ENCODE measurements at regions not wholly inside any gene's neighbourhood (a gene's known extent, or its start where the extent isn't known, plus 50 kb on each side); places are given as distances from the start of the nearest gene placed in this dataset.

GRCh38 chr3:152672320-152672649 is 162.6 kb upstream of the P2RY1 start:
- no peak overlapping the region for H3K4me3 ChIP-seq (ENCODE audit: low read depth, low read length)
- TF ChIP-seq CTCF (IDR thresholded peaks at IDR 0.05; ENCODE audit: low read depth, low read length, missing control alignments), result no peak
- in situ Hi-C loops (cut with HindIII; ENCODE audit: low sequenced_read_pairs), result no loop called here
- no peak for DNase-seq (ENCODE audit: low read depth)

- no peak for DNase-seq (ENCODE audit: low read depth)
- H3K4me3 ChIP-seq (ENCODE audit: low read depth, low read length), result no peak overlapping the region
- no peak for TF ChIP-seq CTCF (IDR thresholded peaks at IDR 0.05; ENCODE audit: low read depth, low read length, missing control alignments)
- in situ Hi-C loops (cut with HindIII; ENCODE audit: low sequenced_read_pairs), result no loop called here
Observed at GRCh38 chr3:152676810-152677379, 158.0 kb upstream of the P2RY1 start.

- in situ Hi-C loops (cut with HindIII; ENCODE audit: low sequenced_read_pairs), result no loop called here
Observed at GRCh38 chr3:152677491-152677890, 157.4 kb upstream of the P2RY1 start.

GRCh38 chr3:152682477-152682876 is 152.5 kb upstream of the P2RY1 start:
- no peak overlapping the region for H3K4me3 ChIP-seq (ENCODE audit: low read depth, low read length)
- TF ChIP-seq CTCF (IDR thresholded peaks at IDR 0.05; ENCODE audit: low read depth, low read length, missing control alignments), result no peak
- DNase-seq (ENCODE audit: low read depth), result no peak
- in situ Hi-C loops (cut with HindIII; ENCODE audit: low sequenced_read_pairs), result no loop called here

More at GRCh38 chr3:152677491-152677890, 157.4 kb upstream of the P2RY1 start:
- H3K4me3 ChIP-seq (ENCODE audit: low read depth, low read length), result no peak overlapping the region
- DNase-seq (ENCODE audit: low read depth), result no peak
- TF ChIP-seq CTCF (IDR thresholded peaks at IDR 0.05; ENCODE audit: low read depth, low read length, missing control alignments), result no peak

GRCh38 chr3:152683521-152683999 is 151.4 kb upstream of the P2RY1 start:
- TF ChIP-seq CTCF (IDR thresholded peaks at IDR 0.05; ENCODE audit: low read depth, low read length, missing control alignments), result no peak
- no peak for DNase-seq (ENCODE audit: low read depth)
- H3K4me3 ChIP-seq (ENCODE audit: low read depth, low read length), result no peak overlapping the region
- in situ Hi-C loops (cut with HindIII; ENCODE audit: low sequenced_read_pairs), result no loop called here

- no peak for TF ChIP-seq CTCF (IDR thresholded peaks at IDR 0.05; ENCODE audit: low read depth, low read length, missing control alignments)
- in situ Hi-C loops (cut with HindIII; ENCODE audit: low sequenced_read_pairs), result no loop called here
- H3K4me3 ChIP-seq (ENCODE audit: low read depth, low read length), result no peak overlapping the region
- DNase-seq (ENCODE audit: low read depth), result no peak
Observed at GRCh38 chr3:152684279-152684678, 150.7 kb upstream of the P2RY1 start.
